ENCODE measurements at regions not wholly inside any gene's neighbourhood (a gene's known extent, or its start where the extent isn't known, plus 50 kb on each side); places are given as distances from the start of the nearest gene placed in this dataset.

DNA sequence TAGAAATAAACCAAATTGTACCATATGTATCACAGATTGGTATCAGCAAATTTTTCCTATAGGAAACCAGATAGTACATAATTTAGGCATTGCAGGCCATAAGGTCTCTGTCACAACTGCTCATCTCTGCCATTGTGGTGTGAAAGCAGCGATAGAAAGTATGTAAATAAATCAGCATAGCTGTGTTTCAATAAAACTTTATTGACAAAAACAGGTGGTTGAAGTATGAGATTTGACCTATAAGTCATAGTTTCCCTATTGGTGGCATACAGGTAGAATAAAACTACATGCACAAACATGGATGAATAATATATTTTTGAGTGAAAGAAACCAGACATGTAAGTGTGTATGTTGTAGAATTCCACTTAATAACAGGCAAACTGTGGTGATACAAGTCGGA is 1454.9 kb downstream of the REEP3 start:
- TF ChIP-seq, protein P1, sequence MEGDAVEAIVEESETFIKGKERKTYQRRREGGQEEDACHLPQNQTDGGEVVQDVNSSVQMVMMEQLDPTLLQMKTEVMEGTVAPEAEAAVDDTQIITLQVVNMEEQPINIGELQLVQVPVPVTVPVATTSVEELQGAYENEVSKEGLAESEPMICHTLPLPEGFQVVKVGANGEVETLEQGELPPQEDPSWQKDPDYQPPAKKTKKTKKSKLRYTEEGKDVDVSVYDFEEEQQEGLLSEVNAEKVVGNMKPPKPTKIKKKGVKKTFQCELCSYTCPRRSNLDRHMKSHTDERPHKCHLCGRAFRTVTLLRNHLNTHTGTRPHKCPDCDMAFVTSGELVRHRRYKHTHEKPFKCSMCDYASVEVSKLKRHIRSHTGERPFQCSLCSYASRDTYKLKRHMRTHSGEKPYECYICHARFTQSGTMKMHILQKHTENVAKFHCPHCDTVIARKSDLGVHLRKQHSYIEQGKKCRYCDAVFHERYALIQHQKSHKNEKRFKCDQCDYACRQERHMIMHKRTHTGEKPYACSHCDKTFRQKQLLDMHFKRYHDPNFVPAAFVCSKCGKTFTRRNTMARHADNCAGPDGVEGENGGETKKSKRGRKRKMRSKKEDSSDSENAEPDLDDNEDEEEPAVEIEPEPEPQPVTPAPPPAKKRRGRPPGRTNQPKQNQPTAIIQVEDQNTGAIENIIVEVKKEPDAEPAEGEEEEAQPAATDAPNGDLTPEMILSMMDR (IDR thresholded peaks at IDR 0.05), result no peak
- no peak for TF ChIP-seq POLR2A (IDR thresholded peaks at IDR 0.05)
- TF ChIP-seq EP300 (IDR thresholded peaks at IDR 0.05), result no peak
- TF ChIP-seq POLR2AphosphoS5 (IDR thresholded peaks at IDR 0.05), result no peak
- no peak overlapping the region for H3K27ac ChIP-seq
- no peaks in the 10 kb centered on the region for H3K36me3 ChIP-seq
- 83% methylated on average over 2 of the region's 2 CpGs for WGBS
- H3K27me3 ChIP-seq, result no peaks in the 10 kb centered on the region
- H3K4me3 ChIP-seq, result no peak overlapping the region
- no peak for DNase-seq (ENCODE audit: low spot score in 2 of 2)
- H3K4me1 ChIP-seq, result no peaks in the 10 kb centered on the region
- H3K9me3 ChIP-seq, result no peaks in the 10 kb centered on the region

DNA sequence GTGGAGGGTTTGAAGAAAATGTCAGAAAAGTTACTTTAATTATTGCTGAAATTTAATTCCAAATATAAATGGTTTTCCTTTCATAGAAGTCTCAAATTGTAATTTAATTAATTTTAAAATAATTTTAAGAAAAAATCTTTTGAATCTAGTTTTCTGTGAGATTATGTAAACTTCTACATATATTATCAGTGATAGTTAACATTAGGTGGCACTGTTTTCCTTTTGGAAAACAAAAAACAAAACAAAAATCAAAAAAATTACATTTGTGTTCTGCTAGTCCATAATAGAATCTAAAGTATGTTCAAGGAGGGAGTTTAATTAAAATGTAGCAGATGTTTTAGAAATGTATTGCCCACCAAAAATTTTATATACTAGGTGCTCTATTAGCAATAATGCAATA is 1456.7 kb downstream of the REEP3 start:
- DNase-seq (ENCODE audit: low spot score in 2 of 2), result no peak
- Histone ChIP-seq H3K27ac (no peak overlapping the region), H3K27me3 (no peaks in the 10 kb centered on the region), H3K9me3 (no peaks in the 10 kb centered on the region), H3K4me3 (no peak overlapping the region), H3K36me3 (no peaks in the 10 kb centered on the region), H3K4me1 (no peaks in the 10 kb centered on the region)
- TF ChIP-seq POLR2AphosphoS5 (IDR thresholded peaks at IDR 0.05), result no peak
- TF ChIP-seq, protein P1 (IDR thresholded peaks at IDR 0.05), result no peak
- no peak for TF ChIP-seq POLR2A (IDR thresholded peaks at IDR 0.05)
- no peak for TF ChIP-seq EP300 (IDR thresholded peaks at IDR 0.05)

DNA sequence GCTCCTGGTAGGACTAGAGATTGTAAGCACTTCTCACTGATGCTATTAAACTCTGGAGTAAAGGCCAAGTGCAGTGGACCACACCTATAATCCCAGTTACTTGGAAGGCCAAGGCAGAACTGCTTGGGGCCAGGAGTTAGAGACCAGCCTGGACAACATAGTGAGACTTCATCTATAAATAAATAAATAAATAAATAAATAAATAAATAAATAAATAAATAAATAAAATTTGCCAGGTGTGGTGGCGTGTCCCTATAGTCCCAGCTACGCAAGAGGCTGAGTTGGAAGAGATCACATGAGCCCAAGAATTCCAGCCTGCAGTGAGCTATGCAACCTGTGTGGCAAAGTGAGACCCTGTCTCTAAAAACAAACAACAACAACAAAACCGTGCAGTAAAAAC is 1475.7 kb downstream of the REEP3 start:
- Histone ChIP-seq H3K9me3 (no peaks in the 10 kb centered on the region), H3K4me3 (no peak overlapping the region), H3K27ac (no peak overlapping the region), H3K4me1 (no peaks in the 10 kb centered on the region), H3K27me3 (no peaks in the 10 kb centered on the region), H3K36me3 (no peaks in the 10 kb centered on the region)
- TF ChIP-seq POLR2AphosphoS5 (IDR thresholded peaks at IDR 0.05), result no peak
- TF ChIP-seq EP300 (IDR thresholded peaks at IDR 0.05), result no peak
- TF ChIP-seq, protein P1 (IDR thresholded peaks at IDR 0.05), result no peak
- TF ChIP-seq POLR2A (IDR thresholded peaks at IDR 0.05), result no peak
- 96% methylated on average over 3 of the region's 3 CpGs for WGBS
- no peak for DNase-seq (ENCODE audit: low spot score in 2 of 2)

DNA sequence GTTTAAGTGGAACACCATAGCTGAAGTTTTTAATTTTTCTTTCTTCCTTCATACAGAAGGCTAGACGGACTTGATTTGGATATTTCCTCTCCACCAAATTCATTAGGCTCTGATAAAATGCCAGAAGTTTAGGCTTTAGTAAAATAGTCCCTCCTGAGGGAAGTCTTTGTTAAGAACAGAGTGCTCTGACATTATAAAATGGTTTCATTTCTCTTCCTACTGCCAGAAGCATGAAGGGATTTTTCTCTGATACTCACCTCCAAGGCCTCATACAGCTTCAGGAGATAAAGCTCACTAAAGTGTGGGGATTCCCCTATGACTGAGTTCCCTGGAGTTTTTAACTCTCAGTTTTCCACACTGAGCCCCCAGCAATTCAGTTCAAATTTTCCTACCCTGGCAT is 1489.6 kb downstream of the REEP3 start:
- H3K4me1 ChIP-seq, result no peaks in the 10 kb centered on the region
- no peak overlapping the region for H3K27ac ChIP-seq
- H3K9me3 ChIP-seq, result no peaks in the 10 kb centered on the region
- WGBS, result 52% methylated on average over 1 of the region's 1 CpG
- DNase-seq (ENCODE audit: low spot score in 2 of 2), result no peak
- H3K4me3 ChIP-seq, result no peak overlapping the region
- no peak for TF ChIP-seq POLR2A (IDR thresholded peaks at IDR 0.05)
- no peaks in the 10 kb centered on the region for H3K36me3 ChIP-seq
- no peaks in the 10 kb centered on the region for H3K27me3 ChIP-seq

DNA sequence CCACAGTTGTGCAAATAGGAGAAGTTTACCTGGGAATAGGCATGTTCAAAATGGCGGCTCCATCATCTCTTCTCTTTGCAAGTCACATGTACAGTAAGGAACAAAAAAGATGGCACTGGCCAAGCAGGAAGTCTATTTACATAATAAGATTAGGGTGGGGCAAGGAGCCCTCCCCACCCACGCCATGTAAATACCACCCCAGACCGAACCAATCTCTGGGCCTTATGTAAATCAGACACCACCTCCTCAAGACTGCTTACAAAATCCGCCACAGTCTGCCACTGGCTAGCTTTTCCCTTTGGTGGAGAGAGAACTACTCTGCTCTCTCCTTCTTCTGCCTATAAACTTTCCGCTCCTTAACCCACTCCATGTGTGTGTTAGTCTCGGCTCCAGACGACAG is 1496.3 kb downstream of the REEP3 start:
- no peak for DNase-seq (ENCODE audit: low spot score in 2 of 2)
- Histone ChIP-seq H3K27me3 (no peaks in the 10 kb centered on the region), H3K36me3 (no peaks in the 10 kb centered on the region), H3K4me1 (no peaks in the 10 kb centered on the region), H3K27ac (no peak overlapping the region), H3K4me3 (no peak overlapping the region), H3K9me3 (no peaks in the 10 kb centered on the region)
- WGBS, result 91% methylated on average over 7 of the region's 7 CpGs
- TF ChIP-seq, protein P1 (IDR thresholded peaks at IDR 0.05), result no peak
- TF ChIP-seq POLR2A (IDR thresholded peaks at IDR 0.05) (no peak), EP300 (IDR thresholded peaks at IDR 0.05) (no peak), POLR2AphosphoS5 (IDR thresholded peaks at IDR 0.05) (no peak)

DNA sequence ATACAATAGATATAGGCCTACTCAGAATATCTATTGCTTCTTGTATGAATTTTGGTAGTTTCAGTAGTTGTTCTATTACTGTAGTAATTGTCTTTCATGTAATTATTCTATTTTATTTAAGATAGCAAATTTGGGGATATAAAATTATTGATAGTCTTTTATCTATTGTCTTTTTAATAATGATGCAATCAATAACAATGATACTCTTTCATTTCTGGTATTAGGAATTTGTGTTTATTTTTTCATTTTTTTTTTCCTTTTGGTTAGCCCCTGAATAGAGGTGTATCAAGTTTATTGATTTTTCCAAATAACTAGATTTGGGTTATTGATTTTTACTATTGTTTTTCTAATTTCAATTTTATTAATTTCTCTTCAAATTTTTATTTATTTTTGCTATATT is 1503.7 kb downstream of the REEP3 start:
- H3K36me3 ChIP-seq, result no peaks in the 10 kb centered on the region
- no peak overlapping the region for H3K4me3 ChIP-seq
- no peaks in the 10 kb centered on the region for H3K9me3 ChIP-seq
- TF ChIP-seq, protein P1 (IDR thresholded peaks at IDR 0.05), result no peak
- TF ChIP-seq POLR2A (IDR thresholded peaks at IDR 0.05) (no peak), POLR2AphosphoS5 (IDR thresholded peaks at IDR 0.05) (no peak), EP300 (IDR thresholded peaks at IDR 0.05) (no peak)
- H3K27me3 ChIP-seq, result no peaks in the 10 kb centered on the region
- DNase-seq (ENCODE audit: low spot score in 2 of 2), result no peak
- no peaks in the 10 kb centered on the region for H3K4me1 ChIP-seq
- no peak overlapping the region for H3K27ac ChIP-seq
